Neuronal stem cell (in vitro differentiated cells): ENCODE measurements at regions not wholly inside any gene's neighbourhood (a gene's known extent, or its start where the extent isn't known, plus 50 kb on each side); places are given as distances from the start of the nearest gene placed in this dataset.

Source experiments
- DNase-seq: peaks from one replicate; pipeline ENCODE4 v3.0.0-alpha.2; 2013; ENCODE audit warnings: low spot score
- H2AFZ ChIP-seq: one replicate; pipeline ENCODE4 v1.6.1; 2013; ENCODE audit warnings: mild to moderate bottlenecking, low read length, inconsistent platforms
- H2AK5ac ChIP-seq: 2 replicates; pipeline ENCODE4 v1.6.1; 2013; ENCODE audit warnings: low read depth, mild to moderate bottlenecking, inconsistent platforms, low read length, moderate library complexity, mixed read lengths
- H2BK120ac ChIP-seq: 2 replicates; pipeline ENCODE4 v1.6.1; 2013; ENCODE audit warnings: low read depth, mild to moderate bottlenecking, inconsistent platforms, low read length, moderate library complexity, mixed read lengths
- H2BK12ac ChIP-seq: one replicate; pipeline ENCODE4 v1.6.1; 2013; ENCODE audit warnings: low read length, inconsistent platforms
- H2BK15ac ChIP-seq: 2 replicates; pipeline ENCODE4 v1.6.1; 2013; ENCODE audit warnings: mild to moderate bottlenecking, low read length, inconsistent platforms, mixed read lengths
- H2BK5ac ChIP-seq: one replicate; pipeline ENCODE4 v1.6.1; 2013; ENCODE audit warnings: inconsistent platforms, mild to moderate bottlenecking, low read length, moderate library complexity
- H3K14ac ChIP-seq: one replicate; pipeline ENCODE4 v1.6.1; 2013; ENCODE audit warnings: low read length, inconsistent platforms
- H3K18ac ChIP-seq: 2 replicates; pipeline ENCODE4 v1.6.1; 2013; ENCODE audit warnings: low read length, inconsistent platforms
- H3K23ac ChIP-seq: 2 replicates; pipeline ENCODE4 v1.6.1; 2013; ENCODE audit warnings: low read depth, mild to moderate bottlenecking, mixed read lengths, low read length, inconsistent platforms; ENCODE audit not compliant: poor library complexity
- H3K27ac ChIP-seq: replicated peaks from 3 replicates; pipeline ENCODE4 v1.5.1; 2013; ENCODE audit warnings: low read length, inconsistent platforms
- H3K27me3 ChIP-seq, 3 experiments: 2 replicates each; pipeline ENCODE4 v1.6.1; 2013; ENCODE audit warnings: low read length in 3 of 3, mild to moderate bottlenecking in 2 of 3, inconsistent platforms in 1 of 3, low read depth in 1 of 3, mixed read lengths in 1 of 3, moderate library complexity in 1 of 3; ENCODE audit not compliant: control insufficient read depth in 3 of 3, insufficient read depth in 3 of 3
- H3K36me3 ChIP-seq, 2 donors: replicated peaks in 1 of 2; 2 replicates each; pipeline ENCODE4 v1.6.1; 2013; ENCODE audit warnings: low read length in 2 of 2; ENCODE audit not compliant: control insufficient read depth in 2 of 2, insufficient read depth in 2 of 2
- H3K4ac ChIP-seq: 2 replicates; pipeline ENCODE4 v1.6.1; 2013; ENCODE audit warnings: inconsistent platforms, mild to moderate bottlenecking, low read length, moderate library complexity
- H3K4me1 ChIP-seq, 2 donors: 1 replicate in 1 of 2; 2 replicates in 1 of 2; pipeline ENCODE4 v1.6.1; 2013; ENCODE audit warnings: low read length in 2 of 2, low read depth in 1 of 2; ENCODE audit not compliant: control insufficient read depth in 2 of 2, insufficient read depth in 1 of 2
- H3K4me2 ChIP-seq: one replicate; pipeline ENCODE4 v1.6.1; 2013; ENCODE audit warnings: mild to moderate bottlenecking, low read length, inconsistent platforms; ENCODE audit not compliant: insufficient read depth, poor library complexity, severe bottlenecking
- H3K4me3 ChIP-seq, 2 donors: 2 replicates each; pipeline ENCODE4 v1.5.1; 2013; ENCODE audit warnings: low read length in 2 of 2, mild to moderate bottlenecking in 2 of 2, inconsistent platforms in 1 of 2, moderate library complexity in 1 of 2
- H3K79me1 ChIP-seq: one replicate; pipeline ENCODE4 v1.6.1; 2013; ENCODE audit warnings: low read depth, mild to moderate bottlenecking, inconsistent platforms, low read length, moderate library complexity
- H3K9ac ChIP-seq: one replicate; pipeline ENCODE4 v1.6.1; 2013; ENCODE audit warnings: mild to moderate bottlenecking, low read depth, low read length, inconsistent platforms; ENCODE audit not compliant: poor library complexity
- H3K9me3 ChIP-seq, 2 donors: replicated peaks in 1 of 2; 2 replicates each; pipeline versions ENCODE3 to v1.6.1; 2013; ENCODE audit warnings: low read length in 2 of 2, mild to moderate bottlenecking in 2 of 2, inconsistent platforms in 1 of 2, low read depth in 1 of 2, mixed read lengths in 1 of 2, moderate library complexity in 1 of 2; ENCODE audit not compliant: control insufficient read depth in 2 of 2, insufficient read depth in 1 of 2
- H4K8ac ChIP-seq: one replicate; pipeline ENCODE4 v1.6.1; 2013; ENCODE audit warnings: low read depth, mild to moderate bottlenecking, inconsistent platforms, low read length, moderate library complexity
- H4K91ac ChIP-seq: one replicate; pipeline ENCODE4 v1.6.1; 2013; ENCODE audit warnings: low read length, low read depth, mild to moderate bottlenecking, inconsistent platforms; ENCODE audit not compliant: poor library complexity
- WGBS, 2 donors: extraction: QIAGEN DNeasy Blood & Tissue Kit; methylation state at CpG; one replicate each; pipeline ENCODE4 v1.1.7; 2013; ENCODE audit warnings: missing lambda C conversion rate in 2 of 2, mixed read lengths in 1 of 2; ENCODE audit not compliant: insufficient read length in 2 of 2, insufficient replicate concordance in 1 of 2; ENCODE audit errors: extremely low coverage in 2 of 2; 5-methylcytosine and 5-hydroxymethylcytosine counted together

DNA sequence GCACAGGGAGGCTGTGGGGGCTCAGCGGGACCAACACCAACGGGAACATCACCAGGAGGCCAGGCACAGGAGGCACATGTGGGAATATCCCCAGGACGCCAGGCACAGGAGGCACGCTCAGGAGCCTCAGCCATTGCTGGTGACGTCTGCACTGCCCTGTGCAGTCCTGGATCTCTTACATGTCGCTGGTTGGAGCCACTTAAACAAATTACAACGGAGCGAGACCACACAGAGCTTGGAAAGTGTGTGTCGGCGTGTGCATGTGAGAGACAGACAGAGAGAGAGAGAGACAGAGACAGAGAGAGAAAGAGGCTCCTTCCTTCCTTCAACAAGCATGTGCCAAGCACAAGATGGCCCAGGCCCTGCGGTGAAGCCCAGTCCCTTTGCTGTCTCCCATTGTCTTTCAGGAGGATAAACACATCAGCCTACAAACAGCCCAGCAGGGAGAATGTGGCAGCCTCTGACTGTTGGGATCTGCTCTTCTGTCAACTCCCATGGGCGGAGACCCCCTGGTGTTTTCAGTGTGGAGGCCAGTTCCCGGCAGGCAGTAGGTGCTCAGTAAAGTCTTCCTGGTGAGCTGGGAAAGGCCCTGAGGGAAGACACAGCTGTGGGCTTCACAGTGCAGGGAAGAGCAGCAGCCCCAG lies 112.7 kb upstream of the THBS2 start:
- Histone ChIP-seq H2BK5ac (peak overlapping the region; percentile 53), H4K8ac (peak overlapping the region; percentile 23), H3K14ac (peak overlapping the region; percentile 82), H3K9me3 (peaks cover 0 to 8% of the 10 kb centered on the region in 2 donors), H3K9ac (peak overlapping the region; percentile 21), H3K4me1 (no peaks in the 10 kb centered on the region), H3K4me2 (no peak overlapping the region), H4K91ac (no peak overlapping the region), H2BK120ac (no peak overlapping the region), H3K27ac (no peak overlapping the region), H2AFZ (no peak overlapping the region), H2AK5ac (peak overlapping the region; percentile 42), H2BK15ac (no peak overlapping the region), H3K27me3 (no peaks in the 10 kb centered on the region), H3K36me3 (no peaks in the 10 kb centered on the region), H3K4ac (peak overlapping the region; percentile 37), H2BK12ac (no peak overlapping the region), H3K23ac (no peak overlapping the region), H3K18ac (peak overlapping the region; percentile 80), H3K4me3 (no peak overlapping the region), H3K79me1 (peaks cover 2% of the 10 kb centered on the region)
- WGBS, 2 donors, result no CpG with 5 or more reads among the region's 13 CpGs
- no peak for DNase-seq

DNA sequence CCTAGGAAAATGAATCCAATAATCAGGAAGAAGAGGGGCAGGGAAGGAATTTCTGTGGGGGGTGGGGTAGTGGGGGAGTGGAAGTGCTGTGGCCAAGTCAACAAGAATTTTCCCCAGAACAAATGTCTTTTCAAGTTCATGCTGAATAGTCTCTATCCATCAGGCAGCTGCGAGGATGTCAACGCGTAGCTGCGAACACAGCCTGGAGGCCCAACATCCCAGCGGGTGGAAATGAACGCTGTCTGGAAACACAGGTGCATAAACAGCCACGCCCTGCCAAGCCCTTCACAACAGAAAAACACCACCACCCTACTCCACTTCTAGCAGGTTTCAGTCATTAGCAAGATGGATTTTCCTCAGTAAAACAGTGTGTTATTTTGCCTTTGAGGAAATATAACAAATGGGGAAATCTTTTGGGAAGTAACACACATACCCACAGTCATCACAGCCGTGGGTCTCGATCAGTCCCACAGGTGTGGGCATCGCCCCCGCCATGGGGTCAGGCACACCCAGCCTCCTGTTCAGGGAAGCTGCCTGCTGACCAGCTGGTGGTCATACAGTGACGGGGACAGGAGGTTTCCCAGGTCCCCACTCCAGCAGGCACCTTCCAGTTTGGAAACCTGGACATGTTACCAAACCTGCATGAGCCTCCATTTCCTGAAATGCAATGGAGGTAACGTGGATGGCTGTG lies 112.1 kb upstream of the THBS2 start:
- Histone ChIP-seq H2BK120ac (no peak overlapping the region), H3K9ac (no peak overlapping the region), H3K79me1 (peaks cover 2% of the 10 kb centered on the region), H3K4me1 (no peaks in the 10 kb centered on the region), H3K14ac (peak overlapping the region; percentile 82), H3K18ac (peak overlapping the region; percentile 80), H3K27ac (no peak overlapping the region), H2BK5ac (peak overlapping the region; percentile 53), H3K9me3 (peaks cover 0 to 8% of the 10 kb centered on the region in 2 donors), H2AFZ (no peak overlapping the region), H3K23ac (no peak overlapping the region), H4K8ac (no peak overlapping the region), H2AK5ac (peak overlapping the region; percentile 42), H2BK15ac (no peak overlapping the region), H2BK12ac (no peak overlapping the region), H4K91ac (no peak overlapping the region), H3K4ac (peak overlapping the region; percentile 37), H3K27me3 (no peaks in the 10 kb centered on the region), H3K4me3 (no peak overlapping the region), H3K36me3 (no peaks in the 10 kb centered on the region), H3K4me2 (no peak overlapping the region)
- DNase-seq, result no peak
- no CpG with 5 or more reads among the region's 13 CpGs for WGBS, 2 donors

DNA sequence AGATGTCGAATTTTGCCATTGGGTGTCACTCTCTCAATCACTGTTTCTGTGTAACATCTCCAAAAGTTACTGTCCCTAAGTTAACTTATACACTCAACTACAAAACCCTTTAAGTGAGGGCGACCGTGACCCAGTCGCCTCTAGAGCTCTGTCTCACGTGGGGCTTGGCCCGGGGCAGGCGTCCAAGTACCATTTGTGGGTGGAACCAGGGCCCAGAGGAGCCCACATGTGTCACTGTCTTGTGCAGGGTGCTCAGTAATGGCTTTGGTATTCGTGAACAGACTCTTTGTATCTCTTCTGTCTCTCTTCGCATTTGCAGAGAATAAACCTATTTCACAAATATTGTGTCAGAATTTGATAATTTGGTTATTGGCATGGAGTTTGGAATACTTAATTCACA lies 109.9 kb upstream of the THBS2 start:
- Histone ChIP-seq H3K4me2 (no peak overlapping the region), H2AFZ (no peak overlapping the region), H3K14ac (no peak overlapping the region), H3K36me3 (no peaks in the 10 kb centered on the region), H3K23ac (no peak overlapping the region), H3K18ac (no peak overlapping the region), H2BK120ac (no peak overlapping the region), H4K91ac (no peak overlapping the region), H3K27ac (no peak overlapping the region), H2BK5ac (no peak overlapping the region), H3K4ac (no peak overlapping the region), H3K27me3 (no peaks in the 10 kb centered on the region), H3K9ac (no peak overlapping the region), H2AK5ac (no peak overlapping the region), H3K4me3 (no peak overlapping the region), H3K9me3 (peaks cover 0 to 8% of the 10 kb centered on the region in 2 donors), H4K8ac (no peak overlapping the region), H3K4me1 (no peaks in the 10 kb centered on the region), H2BK12ac (peak overlapping the region; percentile 58), H2BK15ac (no peak overlapping the region), H3K79me1 (peaks cover 2% of the 10 kb centered on the region)
- WGBS, 2 donors, result no CpG with 5 or more reads among the region's 9 CpGs
- DNase-seq, result no peak

DNA sequence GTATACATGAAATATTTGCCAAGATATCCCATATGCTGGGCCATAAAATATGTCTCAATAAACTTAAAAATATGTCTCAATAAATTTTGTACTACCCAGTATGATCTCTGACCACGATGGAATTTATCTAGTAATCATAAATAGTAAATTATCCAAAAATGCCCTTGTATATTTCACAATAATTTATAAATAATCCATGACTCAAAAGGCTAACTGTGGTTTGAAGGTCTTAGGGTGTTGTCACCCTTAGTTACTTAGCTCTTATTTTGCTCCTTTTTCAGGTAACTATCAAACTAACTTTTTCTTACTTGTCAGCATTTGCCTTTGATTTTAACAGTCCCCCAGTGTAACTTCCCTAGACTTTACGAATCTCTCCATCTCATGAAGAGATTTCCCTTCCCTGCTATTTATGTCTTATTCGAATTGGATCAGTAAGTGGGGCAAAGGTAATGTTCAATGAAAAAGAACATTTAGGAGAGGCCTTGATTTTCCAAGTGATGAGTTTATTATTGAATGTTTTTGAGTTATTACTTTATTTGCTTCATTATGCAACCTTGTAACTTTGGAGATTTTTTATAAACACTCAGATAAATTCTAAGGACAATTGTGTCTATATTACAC lies 109.0 kb upstream of the THBS2 start:
- Histone ChIP-seq H2BK5ac (no peak overlapping the region), H3K9ac (no peak overlapping the region), H3K4me1 (no peaks in the 10 kb centered on the region), H3K4ac (no peak overlapping the region), H3K14ac (no peak overlapping the region), H3K27ac (no peak overlapping the region), H3K9me3 (peaks cover 0 to 3% of the 10 kb centered on the region in 2 donors), H2AFZ (no peak overlapping the region), H4K8ac (no peak overlapping the region), H2BK12ac (no peak overlapping the region), H3K36me3 (no peaks in the 10 kb centered on the region), H3K4me3 (no peak overlapping the region), H2AK5ac (no peak overlapping the region), H2BK15ac (no peak overlapping the region), H3K18ac (no peak overlapping the region), H2BK120ac (no peak overlapping the region), H3K23ac (no peak overlapping the region), H4K91ac (no peak overlapping the region), H3K27me3 (no peaks in the 10 kb centered on the region), H3K4me2 (no peak overlapping the region), H3K79me1 (peaks cover 1% of the 10 kb centered on the region)
- no peak for DNase-seq
- WGBS, 2 donors, result no CpG with 5 or more reads among the region's 3 CpGs
